Prostate gland (tissue), 2 donors: ENCODE measurements at regions not wholly inside any gene's neighbourhood (a gene's known extent, or its start where the extent isn't known, plus 50 kb on each side); places are given as distances from the start of the nearest gene placed in this dataset.
A peak's percentile ranks its signal among the peaks of the same experiment; 100 is the strongest.

ENCODE experiments used
- DNase-seq: peaks from one replicate; pipeline ENCODE4 v3.0.0-alpha.2; 2019; ENCODE audit warnings: low spot score
- H3K27ac ChIP-seq, 2 donors: fragments of 200-600 bp; sonication (generic); 2 replicates each; pipeline ENCODE4 v1.5.1; 2017 to 2019
- H3K27me3 ChIP-seq: fragments of 200-600 bp; sonication (generic); replicated peaks from 2 replicates; pipeline ENCODE4 v1.5.1; 2019; ENCODE audit not compliant: insufficient read depth
- H3K36me3 ChIP-seq, 2 donors: fragments of 200-600 bp; sonication (generic); 1 replicate in 1 of 2; 2 replicates in 1 of 2; pipeline versions ENCODE4 v1.5.1 to v1.8.1; 2017 to 2019
- H3K4me1 ChIP-seq: fragments of 200-600 bp; sonication (generic); replicated peaks from 2 replicates; pipeline ENCODE4 v1.5.1; 2019
- H3K4me3 ChIP-seq, 2 donors: fragments of 200-600 bp; sonication (generic); 2 replicates each; pipeline ENCODE4 v1.5.1; 2017 to 2019
- H3K9me3 ChIP-seq: fragments of 200-600 bp; sonication (generic); 2 replicates; pipeline ENCODE4 v1.5.1; 2017
- POLR2A ChIP-seq: fragments of 450-650 bp; IDR thresholded peaks from one replicate; pipeline ENCODE4 v1.6.1; 2016; ENCODE audit warnings: antibody characterized with exemption, mild to moderate bottlenecking
- POLR2AphosphoS5 ChIP-seq: sonication (generic); formaldehyde crosslinking; IDR thresholded peaks from one replicate; pipeline ENCODE4 v1.6.1; 2017; ENCODE audit warnings: antibody characterized with exemption
- WGBS: methylation state at CpG from one replicate; pipeline ENCODE4 v1.1.5; 2018; 5-methylcytosine and 5-hydroxymethylcytosine counted together
- intact Hi-C: fragments of 100-400 bp; cut with DNase I; formaldehyde crosslinking; loops from one replicate; pipeline ENCODE4 v1.14.2; 2022
- TF ChIP-seq, protein P1 (sequence below), 4 experiments: fragments of 200-600 bp in 2 of 4; fragments of 450-650 bp in 2 of 4; sonication (generic) in 2 of 4; IDR thresholded peaks; 1 replicate in 3 of 4; 2 replicates in 1 of 4; pipeline ENCODE4 v1.5.1; 2016 to 2019; ENCODE audit warnings: antibody characterized with exemption in 4 of 4, mild to moderate bottlenecking in 2 of 4, moderate library complexity in 2 of 4

DNA sequence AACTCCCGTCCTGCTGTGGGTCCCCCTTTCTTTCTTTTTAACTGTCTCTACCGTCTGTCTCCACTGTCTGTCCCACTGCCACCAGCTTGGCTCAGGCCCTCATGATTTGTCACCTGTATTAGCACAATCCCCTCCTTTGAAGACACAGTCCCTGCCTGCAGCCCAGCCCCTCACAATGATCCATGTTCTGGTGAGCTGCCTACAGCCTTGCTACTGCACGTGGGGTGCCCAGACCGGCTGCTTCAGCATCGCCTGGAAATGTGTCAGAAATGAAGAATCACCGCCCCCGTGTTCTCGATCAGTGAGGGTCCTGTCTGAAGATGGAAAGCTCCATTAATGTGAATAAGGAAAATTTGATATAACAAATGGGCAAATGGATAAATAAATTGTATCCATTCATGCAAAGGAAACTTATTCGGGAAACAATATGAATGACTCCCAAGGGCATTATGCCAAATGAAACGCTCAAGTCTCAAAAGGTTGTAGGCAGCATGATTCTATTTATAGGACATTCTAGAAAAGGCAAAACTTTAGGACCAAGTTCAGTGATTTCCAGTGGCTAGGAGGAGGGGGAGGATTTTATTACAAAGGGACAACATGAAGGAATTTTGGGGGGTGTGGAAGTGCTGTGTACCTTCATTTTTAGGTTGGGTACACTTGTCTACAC lies 59.4 kb upstream of the CD83 start:
- H3K36me3 ChIP-seq = no peaks in the 10 kb centered on the region
- TF ChIP-seq POLR2AphosphoS5 (no peak), POLR2A (no peak)
- DNase-seq = no peak
- no peak overlapping the region for H3K27ac ChIP-seq
- WGBS = 77% methylated on average over 10 of the region's 10 CpGs
- no peaks in the 10 kb centered on the region for H3K27me3 ChIP-seq
- intact Hi-C loops = no loop called here
- no peaks in the 10 kb centered on the region for H3K9me3 ChIP-seq
- H3K4me1 ChIP-seq = no peaks in the 10 kb centered on the region
- H3K4me3 ChIP-seq = no peak overlapping the region

DNA sequence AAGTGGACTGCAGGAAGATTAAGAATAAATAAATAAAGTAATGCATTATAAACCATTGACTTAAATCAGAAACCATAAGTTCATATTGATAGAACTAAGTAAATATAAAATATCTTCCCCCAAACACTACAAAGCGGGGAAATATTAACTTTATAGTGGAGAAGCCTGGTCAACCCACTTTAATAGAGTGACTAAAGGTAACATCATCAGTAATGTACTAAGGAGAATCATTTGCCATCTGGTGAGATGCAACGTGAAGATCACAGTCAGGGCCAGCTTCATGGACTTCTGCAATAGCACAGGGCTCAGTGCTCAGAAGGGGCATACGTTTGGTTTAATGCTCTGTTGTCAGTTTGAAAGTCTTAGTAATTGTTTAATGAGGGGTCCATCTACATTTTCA lies 58.8 kb upstream of the CD83 start:
- Histone ChIP-seq H3K36me3 (no peaks in the 10 kb centered on the region), H3K4me1 (no peaks in the 10 kb centered on the region), H3K27me3 (no peaks in the 10 kb centered on the region), H3K27ac (no peak overlapping the region), H3K4me3 (no peak overlapping the region), H3K9me3 (no peaks in the 10 kb centered on the region)
- 93% methylated on average over 3 of the region's 3 CpGs for WGBS
- no peak for DNase-seq
- TF ChIP-seq POLR2A = no peak
- TF ChIP-seq POLR2AphosphoS5 = no peak
- TF ChIP-seq, protein P1, sequence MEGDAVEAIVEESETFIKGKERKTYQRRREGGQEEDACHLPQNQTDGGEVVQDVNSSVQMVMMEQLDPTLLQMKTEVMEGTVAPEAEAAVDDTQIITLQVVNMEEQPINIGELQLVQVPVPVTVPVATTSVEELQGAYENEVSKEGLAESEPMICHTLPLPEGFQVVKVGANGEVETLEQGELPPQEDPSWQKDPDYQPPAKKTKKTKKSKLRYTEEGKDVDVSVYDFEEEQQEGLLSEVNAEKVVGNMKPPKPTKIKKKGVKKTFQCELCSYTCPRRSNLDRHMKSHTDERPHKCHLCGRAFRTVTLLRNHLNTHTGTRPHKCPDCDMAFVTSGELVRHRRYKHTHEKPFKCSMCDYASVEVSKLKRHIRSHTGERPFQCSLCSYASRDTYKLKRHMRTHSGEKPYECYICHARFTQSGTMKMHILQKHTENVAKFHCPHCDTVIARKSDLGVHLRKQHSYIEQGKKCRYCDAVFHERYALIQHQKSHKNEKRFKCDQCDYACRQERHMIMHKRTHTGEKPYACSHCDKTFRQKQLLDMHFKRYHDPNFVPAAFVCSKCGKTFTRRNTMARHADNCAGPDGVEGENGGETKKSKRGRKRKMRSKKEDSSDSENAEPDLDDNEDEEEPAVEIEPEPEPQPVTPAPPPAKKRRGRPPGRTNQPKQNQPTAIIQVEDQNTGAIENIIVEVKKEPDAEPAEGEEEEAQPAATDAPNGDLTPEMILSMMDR (IDR thresholded peaks at IDR 0.05) = no peak
- intact Hi-C loops = no loop called here

- Histone ChIP-seq H3K4me3 (no peak overlapping the region), H3K4me1 (no peaks in the 10 kb centered on the region), H3K36me3 (no peaks in the 10 kb centered on the region), H3K27me3 (no peaks in the 10 kb centered on the region), H3K27ac (no peak overlapping the region), H3K9me3 (no peaks in the 10 kb centered on the region)
- DNase-seq = peak; percentile 46
- WGBS = 43% methylated on average over 10 of the region's 10 CpGs
- intact Hi-C loops = loop anchor here (10.0 kb wide), 1 partner anchor 265 kb away; no protein-coding TSS in a partner anchor
- TF ChIP-seq, protein P1 (IDR thresholded peaks at IDR 0.05) = no peak
- TF ChIP-seq POLR2AphosphoS5 = no peak
- no peak for TF ChIP-seq POLR2A
Measured at GRCh38 chr6:14059791-14060436, 57.7 kb upstream of the CD83 start.

DNA sequence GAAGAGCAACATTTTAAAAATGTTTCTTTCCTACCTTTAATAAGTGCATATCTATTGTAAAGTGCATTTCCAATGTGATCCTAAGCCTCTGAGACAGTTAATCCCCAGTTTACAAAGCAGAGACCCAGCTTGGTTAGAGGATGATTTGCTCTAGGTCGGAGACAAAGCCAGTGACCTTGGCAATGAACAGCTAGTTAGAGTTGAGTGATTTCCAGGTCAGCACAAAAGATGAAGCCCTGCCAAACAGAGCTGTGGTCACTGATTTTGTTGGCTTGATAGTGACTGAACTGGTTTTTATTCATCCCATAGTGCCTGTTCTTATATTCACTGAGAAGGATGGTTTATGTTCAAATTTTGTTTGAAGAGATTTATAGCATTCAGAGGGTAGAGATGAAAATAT lies 56.6 kb upstream of the CD83 start:
- Histone ChIP-seq H3K4me3 (no peak overlapping the region), H3K9me3 (no peaks in the 10 kb centered on the region), H3K36me3 (no peaks in the 10 kb centered on the region), H3K4me1 (no peaks in the 10 kb centered on the region), H3K27ac (no peak overlapping the region), H3K27me3 (no peaks in the 10 kb centered on the region)
- 52% methylated on average over 1 of the region's 1 CpG for WGBS
- TF ChIP-seq POLR2A (no peak), POLR2AphosphoS5 (no peak)
- TF ChIP-seq, protein P1 (IDR thresholded peaks at IDR 0.05) = no peak
- intact Hi-C loops = loop anchor here (10.0 kb wide), 1 partner anchor 266 kb away; no protein-coding TSS in a partner anchor
- no peak for DNase-seq

DNA sequence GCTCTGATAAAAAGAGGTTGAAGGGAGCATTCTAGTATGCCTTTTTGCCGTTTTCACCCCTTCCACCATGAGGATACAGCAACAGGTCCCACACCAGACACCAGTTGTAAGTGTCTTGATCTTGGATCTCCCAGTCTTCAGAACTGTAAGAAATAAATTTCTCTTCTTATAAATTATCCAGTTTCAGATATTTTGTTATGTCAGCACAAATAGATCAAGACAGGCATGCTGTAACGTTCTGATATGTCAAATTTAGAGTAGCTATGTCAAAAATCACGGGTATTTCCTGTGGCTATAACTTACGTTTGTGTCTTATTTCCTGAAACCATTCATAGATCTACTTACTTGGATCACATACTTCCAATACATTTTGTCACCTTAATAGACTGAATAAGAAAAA lies 55.9 kb upstream of the CD83 start:
- no peaks in the 10 kb centered on the region for H3K36me3 ChIP-seq
- no peaks in the 10 kb centered on the region for H3K4me1 ChIP-seq
- no peak overlapping the region for H3K27ac ChIP-seq
- H3K9me3 ChIP-seq = no peaks in the 10 kb centered on the region
- no peak overlapping the region for H3K4me3 ChIP-seq
- no peaks in the 10 kb centered on the region for H3K27me3 ChIP-seq
- DNase-seq = no peak
- intact Hi-C loops = loop anchor here (10.0 kb wide), 1 partner anchor 267 kb away; no protein-coding TSS in a partner anchor
- TF ChIP-seq, protein P1 (IDR thresholded peaks at IDR 0.05) = no peak
- TF ChIP-seq POLR2AphosphoS5 (no peak), POLR2A (no peak)
- 88% methylated on average over 4 of the region's 4 CpGs for WGBS
